Stimulated activated naive B cell treated with anti-CD40 and anti-IgM and Interleukin-4, amounts not matched to agents 10 μg/mL and 1 μg/mL and 100 μg/mL, for 72 hours (primary cell): ENCODE measurements at regions not wholly inside any gene's neighbourhood (a gene's known extent, or its start where the extent isn't known, plus 50 kb on each side); places are given as distances from the start of the nearest gene placed in this dataset.
A peak's percentile ranks its signal among the peaks of the same experiment; 100 is the strongest.

Experiments used
- ATAC-seq, 2 donors: fragments of 150-1000 bp; cut with Tn5 transposase; replicated peaks; 2 replicates each; pipeline ENCODE4 v1.10.0; 2021; ENCODE audit warnings: moderate library complexity in 1 of 2
- DNase-seq: peaks from one replicate; pipeline ENCODE4 v3.0.0; 2021
- H3K27ac Mint-ChIP-seq: one replicate; pipeline ENCODE4 v1.8.0; 2022; ENCODE audit warnings: mild to moderate bottlenecking, mixed read lengths
- H3K27me3 Mint-ChIP-seq, 2 donors: one replicate each; pipeline ENCODE4 v1.8.0; 2022; ENCODE audit warnings: mixed read lengths in 2 of 2
- H3K36me3 Mint-ChIP-seq, 2 donors: one replicate each; pipeline ENCODE4 v1.8.0; 2022; ENCODE audit warnings: mixed read lengths in 2 of 2, mild to moderate bottlenecking in 1 of 2
- H3K4me1 Mint-ChIP-seq, 2 donors: one replicate each; pipeline ENCODE4 v1.8.0; 2022; ENCODE audit warnings: mixed read lengths in 2 of 2, mild to moderate bottlenecking in 1 of 2
- H3K4me3 Mint-ChIP-seq, 2 donors: one replicate each; pipeline ENCODE4 v1.8.0; 2022; ENCODE audit warnings: mild to moderate bottlenecking in 2 of 2, mixed read lengths in 2 of 2, moderate library complexity in 1 of 2
- H3K9me3 Mint-ChIP-seq, 2 donors: one replicate each; pipeline ENCODE4 v1.8.0; 2022; ENCODE audit warnings: mixed read lengths in 2 of 2, mild to moderate bottlenecking in 1 of 2

DNA sequence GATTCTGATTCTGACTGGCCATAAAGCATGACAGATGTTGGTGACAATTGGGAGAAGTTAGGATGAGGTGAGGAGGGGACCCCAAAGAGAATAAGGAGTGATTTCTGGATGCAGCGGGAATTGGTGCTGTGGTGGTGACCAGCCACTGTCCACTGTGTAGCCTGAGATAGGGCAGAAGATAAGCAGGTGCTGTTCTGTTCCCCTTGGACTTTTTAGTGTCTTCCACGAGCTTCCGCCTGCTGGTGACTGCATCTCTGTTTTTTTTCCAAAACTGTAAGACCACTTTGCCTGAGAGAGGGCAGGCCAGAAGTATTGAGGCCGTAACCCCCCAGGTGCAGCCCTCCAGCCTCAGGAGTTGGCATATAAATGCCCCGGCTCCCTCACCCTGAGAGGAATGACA lies 161.2 kb upstream of the MYL2 start:
- H3K4me1 Mint-ChIP-seq: peaks cover 5 to 6% of the 10 kb centered on the region in 2 donors
- peaks cover 23 to 25% of the 10 kb centered on the region in 2 donors for H3K27me3 Mint-ChIP-seq
- H3K27ac Mint-ChIP-seq: no peak overlapping the region
- ATAC-seq (no peak), DNase-seq (no peak)
- H3K36me3 Mint-ChIP-seq: no peaks in the 10 kb centered on the region
- no peak overlapping the region for H3K4me3 Mint-ChIP-seq
- H3K9me3 Mint-ChIP-seq: no peaks in the 10 kb centered on the region

DNA sequence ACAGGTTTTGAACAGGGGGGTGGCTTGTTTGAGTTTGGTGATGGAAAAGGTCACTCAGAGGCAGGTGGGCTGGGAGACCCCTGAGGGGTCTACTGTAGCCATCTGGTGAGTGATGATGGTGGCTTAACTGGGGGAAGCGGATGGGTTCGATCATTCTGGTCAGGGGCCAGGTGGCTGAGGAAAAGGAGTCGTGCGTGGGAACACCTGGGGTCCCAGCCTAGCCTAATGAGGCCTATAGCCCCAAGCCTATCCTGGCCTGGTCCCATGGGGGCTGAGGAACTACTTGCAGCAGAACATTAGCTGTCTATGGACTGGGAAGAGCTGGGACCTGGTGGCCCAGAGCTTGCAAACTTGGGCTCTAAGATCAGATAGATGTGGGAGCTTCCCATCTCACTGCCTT lies 158.4 kb upstream of the MYL2 start:
- H3K9me3 Mint-ChIP-seq: no peaks in the 10 kb centered on the region
- no peak for DNase-seq
- ATAC-seq: no peak
- H3K4me1 Mint-ChIP-seq: peaks cover 4% of the 10 kb centered on the region in 2 donors
- peak overlapping the region; percentile 56 for H3K27ac Mint-ChIP-seq
- H3K36me3 Mint-ChIP-seq: no peaks in the 10 kb centered on the region
- peaks cover 19 to 32% of the 10 kb centered on the region in 2 donors for H3K27me3 Mint-ChIP-seq
- H3K4me3 Mint-ChIP-seq: no peak overlapping the region

DNA sequence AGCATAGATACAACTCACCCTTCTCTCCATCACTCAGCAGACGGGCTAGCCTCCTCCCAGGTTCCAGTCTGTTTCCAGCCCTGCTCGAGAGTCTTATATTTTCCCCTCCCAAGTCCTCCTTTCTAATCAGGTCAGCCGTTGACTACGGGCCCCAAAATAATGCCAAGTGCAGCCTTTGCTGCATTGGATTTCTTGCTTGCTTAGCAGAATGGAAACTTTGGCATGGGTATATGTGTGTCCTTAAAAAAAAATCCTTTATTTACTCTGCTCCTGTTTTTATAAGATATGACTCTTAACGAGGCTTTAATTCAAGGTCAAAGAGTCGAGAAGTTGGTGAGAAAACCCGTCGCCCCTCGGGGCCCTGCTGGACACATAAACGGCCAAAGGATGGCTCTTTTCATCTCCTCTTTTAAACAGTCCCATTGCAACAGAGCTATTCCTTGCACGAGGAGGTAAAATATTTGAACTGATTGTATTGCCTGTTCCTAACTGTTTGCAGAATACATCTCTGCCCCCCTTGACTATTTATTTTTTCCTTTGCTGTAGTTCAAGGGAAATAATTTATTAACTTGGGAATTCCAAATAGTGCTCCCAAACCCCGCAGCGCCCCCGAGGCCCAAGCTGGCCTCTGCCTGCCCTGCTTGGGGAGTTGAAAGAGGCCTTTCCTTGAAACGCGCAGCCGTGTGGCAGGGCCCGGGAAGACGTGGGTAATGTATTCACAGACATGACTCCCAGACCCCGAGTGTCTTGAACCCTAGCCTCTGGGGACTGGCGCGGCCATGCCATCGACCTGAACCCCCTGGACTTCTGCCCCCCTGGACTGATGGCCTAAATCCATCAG lies 156.5 kb upstream of the MYL2 start:
- Mint-ChIP-seq H3K4me1 (no peaks in the 10 kb centered on the region), H3K9me3 (peaks cover 0 to 6% of the 10 kb centered on the region in 2 donors), H3K36me3 (no peaks in the 10 kb centered on the region), H3K27me3 (peaks cover 9 to 20% of the 10 kb centered on the region in 2 donors), H3K27ac (no peak overlapping the region), H3K4me3 (no peak overlapping the region)
- ATAC-seq (no peak), DNase-seq (no peak)

DNA sequence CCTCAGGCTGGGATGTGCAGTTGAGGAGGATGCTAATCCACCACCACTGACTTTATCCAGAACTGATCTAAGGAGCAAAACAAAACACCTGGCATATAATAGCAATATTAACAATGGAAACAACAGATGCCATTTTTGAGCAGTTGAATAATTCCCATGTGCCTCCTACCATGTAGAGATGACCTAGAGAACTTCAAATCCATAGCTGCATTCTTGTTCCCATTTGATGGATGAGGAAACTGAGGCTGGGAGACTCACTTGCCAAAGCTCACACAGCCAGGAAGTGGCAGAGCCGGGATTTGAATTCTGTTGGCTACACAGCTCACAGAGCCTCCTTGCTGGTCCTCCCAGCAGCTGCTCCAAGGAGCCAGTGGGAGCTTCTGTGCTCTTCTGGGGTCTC lies 155.8 kb upstream of the MYL2 start:
- Mint-ChIP-seq H3K36me3 (no peaks in the 10 kb centered on the region), H3K27ac (no peak overlapping the region), H3K9me3 (peaks cover 0 to 7% of the 10 kb centered on the region in 2 donors), H3K4me1 (no peaks in the 10 kb centered on the region), H3K27me3 (peaks cover 12 to 22% of the 10 kb centered on the region in 2 donors), H3K4me3 (no peak overlapping the region)
- DNase-seq: no peak
- ATAC-seq: no peak

- no peak overlapping the region for H3K4me3 Mint-ChIP-seq
- no peaks in the 10 kb centered on the region for H3K4me1 Mint-ChIP-seq
- H3K27me3 Mint-ChIP-seq: peaks cover 18 to 19% of the 10 kb centered on the region in 2 donors
- DNase-seq (no peak), ATAC-seq (no peak)
- H3K27ac Mint-ChIP-seq: peak overlapping the region; percentile 62
- peaks cover 0 to 7% of the 10 kb centered on the region in 2 donors for H3K9me3 Mint-ChIP-seq
- H3K36me3 Mint-ChIP-seq: no peaks in the 10 kb centered on the region
Observed at GRCh38 chr12:111074965-111075364, 154.6 kb upstream of the MYL2 start.

DNA sequence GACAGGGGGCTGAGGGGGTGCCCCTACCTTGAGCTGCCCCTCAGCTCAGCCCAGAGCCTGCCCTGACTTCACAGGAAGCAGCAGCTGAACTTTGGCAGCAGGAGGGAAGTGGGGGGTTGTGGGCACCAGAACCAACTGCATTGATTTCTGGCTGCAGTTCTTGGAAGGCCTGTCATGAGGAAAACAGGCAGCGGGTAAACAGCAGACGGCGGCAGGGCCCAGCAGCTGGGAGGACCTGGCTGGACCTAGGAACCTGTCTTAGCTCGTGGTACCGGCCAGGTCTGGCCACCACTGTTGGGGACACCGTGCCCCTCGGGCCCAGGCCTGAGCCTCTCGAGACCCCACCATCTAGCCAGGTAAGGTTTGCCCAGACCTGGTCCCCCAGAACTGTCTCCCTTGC lies 154.2 kb upstream of the MYL2 start:
- DNase-seq (no peak), ATAC-seq (no peak)
- Mint-ChIP-seq H3K27me3 (peaks cover 17 to 19% of the 10 kb centered on the region in 2 donors), H3K4me1 (no peaks in the 10 kb centered on the region), H3K4me3 (no peak overlapping the region), H3K36me3 (no peaks in the 10 kb centered on the region), H3K27ac (no peak overlapping the region), H3K9me3 (peaks cover 0 to 7% of the 10 kb centered on the region in 2 donors)

GRCh38 chr12:111073370-111073769 lies 153.0 kb upstream of the MYL2 start:
- H3K36me3 Mint-ChIP-seq: no peaks in the 10 kb centered on the region
- peaks cover 17 to 23% of the 10 kb centered on the region in 2 donors for H3K27me3 Mint-ChIP-seq

GRCh38 chr12:111072299-111072698 lies 151.9 kb upstream of the MYL2 start:
- Mint-ChIP-seq H3K36me3 (no peaks in the 10 kb centered on the region), H3K27me3 (peaks cover 23 to 28% of the 10 kb centered on the region in 2 donors), H3K9me3 (peaks cover 0 to 7% of the 10 kb centered on the region in 2 donors), H3K4me3 (no peak overlapping the region), H3K27ac (no peak overlapping the region), H3K4me1 (no peaks in the 10 kb centered on the region)
- DNase-seq (no peak), ATAC-seq (no peak)

More at GRCh38 chr12:111073370-111073769, 153.0 kb upstream of the MYL2 start:
- no peak overlapping the region for H3K4me3 Mint-ChIP-seq
- DNase-seq: no peak
- H3K4me1 Mint-ChIP-seq: no peaks in the 10 kb centered on the region
- peaks cover 0 to 7% of the 10 kb centered on the region in 2 donors for H3K9me3 Mint-ChIP-seq
- no peak for ATAC-seq
- no peak overlapping the region for H3K27ac Mint-ChIP-seq

DNA sequence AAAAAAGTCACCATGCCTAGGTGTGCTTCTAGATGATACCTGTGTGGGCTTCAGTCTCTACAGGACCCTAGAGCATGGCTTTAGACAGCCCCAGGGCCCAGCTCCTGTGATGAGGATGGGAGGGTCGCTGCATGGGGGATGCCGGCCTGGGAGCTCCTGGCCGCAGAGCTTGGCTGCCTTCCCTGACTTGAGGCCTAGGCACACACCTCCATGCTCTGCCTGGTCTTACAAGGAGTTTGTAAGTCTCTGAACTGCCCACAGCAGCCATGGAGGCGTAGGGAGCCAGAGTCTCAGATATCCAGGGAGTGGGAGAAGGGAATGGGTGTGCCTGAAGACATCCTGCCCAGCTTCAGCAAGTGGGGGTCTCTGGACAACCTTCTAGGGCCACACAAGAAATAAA lies 149.5 kb upstream of the MYL2 start:
- Mint-ChIP-seq H3K27ac (no peak overlapping the region), H3K27me3 (peaks cover 12 to 28% of the 10 kb centered on the region in 2 donors), H3K4me3 (no peak overlapping the region), H3K4me1 (no peaks in the 10 kb centered on the region), H3K36me3 (no peaks in the 10 kb centered on the region), H3K9me3 (peaks cover 2 to 7% of the 10 kb centered on the region in 2 donors)
- ATAC-seq (no peak), DNase-seq (no peak)

DNA sequence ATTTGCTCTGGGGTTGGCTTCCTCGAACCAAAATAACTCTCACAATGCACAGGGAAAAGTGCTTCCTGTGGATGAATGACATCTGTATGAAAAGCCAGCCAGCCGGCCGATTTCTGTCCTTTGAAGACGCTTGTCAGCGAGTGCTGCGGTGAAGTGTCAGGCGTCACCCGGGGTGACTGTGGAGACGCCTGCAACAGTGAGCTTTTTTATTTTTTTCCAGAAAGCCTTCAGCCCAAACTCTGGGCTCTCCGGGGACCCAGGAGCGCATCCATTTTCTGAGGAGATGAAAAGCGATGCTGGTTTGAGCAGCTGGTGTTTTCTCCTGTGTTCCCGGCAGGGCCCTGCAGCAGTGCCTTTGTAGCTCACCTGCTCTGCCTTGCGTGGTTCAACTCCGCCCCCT lies 147.9 kb upstream of the MYL2 start:
- Mint-ChIP-seq H3K36me3 (no peaks in the 10 kb centered on the region), H3K27ac (no peak overlapping the region), H3K27me3 (peaks cover 12 to 28% of the 10 kb centered on the region in 2 donors), H3K4me3 (no peak overlapping the region), H3K4me1 (no peaks in the 10 kb centered on the region), H3K9me3 (peaks cover 2 to 7% of the 10 kb centered on the region in 2 donors)
- ATAC-seq: no peak
- DNase-seq: no peak

DNA sequence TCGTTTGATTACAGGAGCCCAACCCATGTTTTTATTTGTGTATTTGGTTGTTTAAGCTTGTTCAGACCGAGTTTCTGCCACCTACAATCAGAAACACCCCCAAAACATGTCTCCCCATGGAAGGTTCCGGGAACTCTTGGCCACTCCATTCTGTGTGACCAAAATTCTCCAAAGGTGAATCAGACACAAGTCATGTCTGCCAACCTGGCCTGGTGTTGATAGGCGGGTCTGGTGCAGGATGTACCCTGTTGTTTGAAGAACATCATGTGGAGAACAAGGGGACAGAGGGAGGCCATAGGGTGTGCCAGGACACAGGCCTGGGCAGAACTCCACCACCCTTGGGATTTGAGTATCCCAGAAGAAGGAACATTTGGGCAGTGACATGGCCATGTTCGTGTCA lies 147.1 kb upstream of the MYL2 start:
- H3K9me3 Mint-ChIP-seq: peaks cover 2 to 7% of the 10 kb centered on the region in 2 donors
- ATAC-seq: no peak
- no peak overlapping the region for H3K4me3 Mint-ChIP-seq
- H3K36me3 Mint-ChIP-seq: no peaks in the 10 kb centered on the region
- DNase-seq: no peak
- H3K27ac Mint-ChIP-seq: no peak overlapping the region
- no peaks in the 10 kb centered on the region for H3K4me1 Mint-ChIP-seq
- peaks cover 12 to 25% of the 10 kb centered on the region in 2 donors for H3K27me3 Mint-ChIP-seq

- H3K9me3 Mint-ChIP-seq: peaks cover 2% of the 10 kb centered on the region in 2 donors
- no peak overlapping the region for H3K4me3 Mint-ChIP-seq
- no peak overlapping the region for H3K27ac Mint-ChIP-seq
- H3K36me3 Mint-ChIP-seq: no peaks in the 10 kb centered on the region
- ATAC-seq (no peak), DNase-seq (no peak)
- H3K27me3 Mint-ChIP-seq: peaks cover 9 to 19% of the 10 kb centered on the region in 2 donors
- no peaks in the 10 kb centered on the region for H3K4me1 Mint-ChIP-seq
Observed at GRCh38 chr12:111066744-111067437, 146.5 kb upstream of the MYL2 start.

DNA sequence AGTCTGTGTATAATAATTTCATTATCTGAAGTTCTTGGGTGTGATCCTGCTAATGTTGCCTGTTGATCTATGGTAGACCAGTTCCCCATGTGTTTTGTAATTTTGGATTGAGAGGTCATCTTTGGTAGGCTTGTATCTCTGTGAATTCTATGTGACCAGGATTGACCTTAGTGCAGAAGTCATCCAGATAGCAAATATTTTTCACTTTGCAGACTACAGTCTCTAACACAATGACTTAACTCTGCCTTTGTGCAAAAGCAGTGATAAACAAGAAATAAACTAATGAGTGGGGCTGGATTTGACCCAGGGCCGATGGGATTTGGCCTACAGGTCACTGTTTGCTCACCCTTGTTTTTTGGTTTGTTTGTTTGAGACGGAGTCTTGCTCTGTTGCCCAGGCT lies 144.6 kb upstream of the MYL2 start:
- peaks cover 6 to 9% of the 10 kb centered on the region in 2 donors for H3K27me3 Mint-ChIP-seq
- no peaks in the 10 kb centered on the region for H3K36me3 Mint-ChIP-seq
- peaks cover 0 to 2% of the 10 kb centered on the region in 2 donors for H3K9me3 Mint-ChIP-seq
- ATAC-seq: no peak
- H3K4me1 Mint-ChIP-seq: no peaks in the 10 kb centered on the region
- no peak overlapping the region for H3K27ac Mint-ChIP-seq
- no peak for DNase-seq
- H3K4me3 Mint-ChIP-seq: no peak overlapping the region

- Mint-ChIP-seq H3K27me3 (peaks cover 5 to 6% of the 10 kb centered on the region in 2 donors), H3K36me3 (no peaks in the 10 kb centered on the region), H3K9me3 (peaks cover 0 to 2% of the 10 kb centered on the region in 2 donors), H3K4me3 (no peak overlapping the region), H3K27ac (no peak overlapping the region), H3K4me1 (no peaks in the 10 kb centered on the region)
- no peak for ATAC-seq
- DNase-seq: no peak
Observed at GRCh38 chr12:111064154-111064553, 143.8 kb upstream of the MYL2 start.
